ENCODE measurements at regions not wholly inside any gene's neighbourhood (a gene's known extent, or its start where the extent isn't known, plus 50 kb on each side); places are given as distances from the start of the nearest gene placed in this dataset.
"Not testable (repeated sequence)": the region's sequence is repeated elsewhere in the genome, so short reads cannot be mapped to it uniquely, and the experiment has no call there.

DNA sequence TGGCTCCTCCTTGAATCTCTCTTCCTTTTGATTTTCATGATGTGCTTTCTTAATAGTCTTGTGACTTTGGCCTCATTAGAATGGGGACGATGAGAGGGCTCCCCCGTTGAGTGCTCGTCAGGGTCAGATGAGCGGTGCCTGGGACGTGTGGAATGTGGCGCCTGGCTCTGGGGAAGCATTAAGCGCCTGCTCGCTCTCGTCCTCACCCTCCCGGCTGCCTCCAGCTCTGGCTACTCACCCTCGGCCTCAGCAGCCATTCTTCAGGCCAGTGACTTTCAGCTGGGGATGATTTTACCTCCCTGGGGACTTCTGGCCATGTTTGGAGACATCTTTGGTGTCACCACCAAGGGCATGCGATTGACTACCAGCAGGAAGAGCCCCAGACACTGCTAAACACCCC lies 69.7 kb downstream of the RPS6KA4 start:
- DNase-seq (ENCODE audit: extremely low read depth, low read depth, low spot score): no peak

DNA sequence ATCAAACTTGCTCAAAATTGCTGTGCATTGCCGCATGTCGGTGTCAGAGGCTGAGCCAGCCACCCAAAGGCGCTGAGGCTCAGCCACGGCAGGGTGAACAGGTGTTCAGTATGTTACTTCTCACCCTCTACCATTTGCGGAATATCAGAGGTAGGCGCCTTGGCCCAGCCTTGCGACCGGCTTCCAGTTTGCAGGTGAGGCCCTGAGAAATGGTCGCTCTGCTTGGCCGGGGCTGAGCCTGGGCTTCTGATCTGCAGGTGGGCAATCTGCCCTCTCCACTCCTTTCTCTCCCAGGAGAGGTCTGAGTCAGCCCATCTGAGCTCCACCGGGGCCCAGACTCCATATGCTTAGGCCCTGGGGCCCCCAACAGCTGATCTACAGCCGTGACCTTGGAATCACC lies 71.0 kb downstream of the RPS6KA4 start:
- no peak for DNase-seq (ENCODE audit: extremely low read depth, low read depth, low spot score)

DNA sequence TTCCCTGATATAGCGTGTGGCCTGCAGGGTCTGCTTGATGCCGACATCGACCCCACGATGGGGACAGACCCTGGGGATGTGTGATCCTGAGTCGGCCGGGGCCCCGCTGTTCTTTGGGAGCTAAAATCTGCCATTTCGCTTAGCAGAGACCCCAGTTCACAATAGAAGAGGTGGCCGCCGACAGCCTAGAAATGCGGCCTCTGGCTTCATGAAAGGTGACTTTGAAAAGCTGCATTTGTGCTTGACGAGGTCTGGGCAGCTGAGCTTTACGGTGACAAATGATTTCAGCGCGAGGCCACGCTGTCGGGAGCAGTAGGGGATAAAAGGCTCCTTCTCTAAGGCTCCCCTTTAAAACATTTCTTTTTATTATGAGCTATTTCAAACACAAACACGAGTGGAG lies 71.7 kb downstream of the RPS6KA4 start:
- DNase-seq (ENCODE audit: extremely low read depth, low read depth, low spot score): no peak

DNA sequence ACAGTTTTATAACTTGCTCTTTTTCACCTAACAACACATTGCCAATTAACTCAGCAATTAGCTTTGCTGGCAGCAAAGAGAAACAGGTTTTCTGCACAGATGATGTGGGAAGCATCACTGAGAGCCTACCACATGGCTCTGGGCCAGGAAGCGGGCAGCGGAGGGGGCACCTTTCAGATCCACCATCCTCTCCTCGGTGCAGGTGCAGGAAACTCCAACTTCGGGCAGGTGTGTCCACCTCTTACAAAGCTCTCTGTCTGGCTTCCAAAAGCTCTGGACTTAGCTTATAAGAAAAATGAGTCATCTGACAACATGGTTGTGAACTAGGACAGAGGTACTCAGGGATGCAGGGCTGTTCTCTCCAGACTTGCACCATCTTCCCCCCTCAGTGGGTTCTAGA lies 77.0 kb downstream of the RPS6KA4 start:
- no peak for DNase-seq (ENCODE audit: extremely low read depth, low read depth, low spot score)

DNA sequence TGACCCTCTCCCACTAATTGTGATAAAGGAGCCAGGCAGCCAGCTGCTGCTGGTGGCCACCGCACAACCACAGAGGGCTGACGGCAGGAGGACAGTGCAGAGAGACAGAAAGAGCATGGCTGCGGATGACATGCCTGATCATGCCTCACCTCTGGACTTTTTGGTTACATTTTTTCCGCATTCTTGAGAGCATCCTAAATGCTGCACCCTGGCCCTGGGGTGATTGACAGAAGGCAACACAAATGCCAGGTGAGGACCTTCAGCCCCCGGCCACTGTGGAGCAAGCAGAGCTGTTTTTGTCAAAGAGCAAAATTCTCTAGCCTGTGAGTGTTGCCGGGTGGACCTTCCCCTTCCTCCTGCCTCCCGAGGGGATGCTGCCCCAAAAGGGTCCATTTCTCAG lies 78.5 kb downstream of the RPS6KA4 start:
- no peak for DNase-seq (ENCODE audit: extremely low read depth, low read depth, low spot score)

DNA sequence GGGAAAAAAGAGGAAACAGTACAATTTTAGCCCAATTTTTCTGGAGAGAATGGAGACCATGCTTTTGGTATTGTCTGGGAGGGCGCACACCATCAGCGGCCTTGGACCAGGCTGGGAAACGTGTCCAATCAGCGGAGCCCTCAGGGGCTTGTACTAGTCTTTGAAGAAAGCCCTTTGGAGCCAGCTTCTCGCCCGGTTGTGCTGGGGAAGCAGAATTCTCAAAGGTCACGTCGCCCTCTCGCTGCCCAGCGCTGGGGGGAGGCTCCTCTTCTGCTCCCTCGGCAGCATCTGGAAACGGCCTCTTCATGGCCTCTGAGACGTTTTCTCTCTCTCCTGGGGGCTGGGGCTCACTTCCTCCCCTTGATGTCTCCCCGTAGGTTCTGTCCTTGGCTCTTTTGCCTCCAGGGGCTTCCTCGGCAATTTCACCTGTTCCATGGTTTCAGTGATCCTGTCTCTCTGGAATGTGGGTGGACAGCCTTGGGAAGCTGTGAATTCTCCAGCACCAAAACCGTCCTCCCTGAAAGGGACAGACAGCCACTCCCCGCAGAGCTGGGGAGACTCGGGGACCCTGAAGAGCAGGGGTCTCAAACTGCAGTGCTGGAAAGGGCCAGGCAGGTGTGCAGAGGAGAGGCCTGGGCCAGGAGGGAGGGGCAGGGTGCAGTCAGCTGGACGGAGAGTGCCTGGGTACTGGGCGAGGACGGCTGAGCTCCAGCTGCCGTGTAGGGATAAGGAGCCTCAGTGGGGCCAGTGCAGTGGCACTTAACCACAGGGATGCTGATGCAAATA lies 80.2 kb downstream of the RPS6KA4 start:
- no peak for DNase-seq (ENCODE audit: extremely low read depth, low read depth, low spot score)

DNA sequence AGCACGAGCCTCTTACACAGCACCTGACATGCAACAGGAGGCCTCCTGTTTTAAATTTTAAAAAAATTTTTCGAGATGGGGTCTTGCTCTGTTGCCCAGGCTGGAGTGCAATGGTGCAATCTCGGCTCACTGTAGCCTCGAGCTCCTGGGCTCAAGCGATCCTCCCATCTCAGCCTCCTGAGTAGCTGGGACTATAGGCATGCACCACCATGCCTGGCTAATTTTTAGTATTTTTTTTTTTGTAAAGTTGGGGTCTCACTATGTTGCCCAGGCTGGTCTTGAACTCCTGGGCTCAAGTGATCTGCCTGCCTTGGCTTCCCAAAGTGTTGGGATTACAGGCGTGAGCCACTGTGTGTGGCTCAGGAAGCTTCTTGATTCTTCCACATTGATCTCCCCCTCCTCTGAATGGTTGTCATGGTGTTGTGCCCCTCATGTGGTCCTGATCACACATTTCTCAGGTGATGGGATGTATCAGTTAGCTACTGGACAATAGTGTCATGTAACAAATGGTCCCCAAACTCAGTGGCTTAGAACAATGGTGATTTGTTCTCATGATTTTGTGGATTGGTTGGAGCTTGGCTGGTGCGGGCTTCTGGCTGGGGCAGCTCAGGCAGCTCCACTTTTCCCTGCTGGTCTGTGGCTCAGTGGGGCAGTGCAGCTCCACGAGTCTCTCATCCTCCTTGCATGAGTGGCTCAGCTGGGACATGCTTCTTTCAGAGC lies 81.0 kb downstream of the RPS6KA4 start:
- not testable (repeated sequence) for DNase-seq (ENCODE audit: extremely low read depth, low read depth, low spot score)

DNA sequence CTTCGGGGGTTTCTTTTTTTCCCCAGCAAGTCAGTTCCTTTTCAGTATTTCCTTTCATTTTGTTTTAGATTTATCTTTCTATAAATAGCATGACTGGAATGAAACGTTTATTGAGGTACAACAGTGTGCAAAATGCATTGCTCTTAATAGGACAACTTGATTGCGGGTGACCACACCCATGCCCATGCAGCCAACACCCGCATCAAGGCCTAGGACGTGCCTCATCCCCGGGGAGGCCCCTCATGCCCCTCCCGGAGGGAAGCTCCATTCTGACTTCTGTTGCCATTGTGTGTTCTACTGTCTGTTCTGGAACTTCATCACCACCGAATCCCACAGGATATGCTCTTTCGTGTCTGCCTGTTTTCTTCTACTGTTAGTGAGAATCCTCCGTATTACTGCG lies 82.2 kb downstream of the RPS6KA4 start:
- no peak for DNase-seq (ENCODE audit: extremely low read depth, low read depth, low spot score)

DNA sequence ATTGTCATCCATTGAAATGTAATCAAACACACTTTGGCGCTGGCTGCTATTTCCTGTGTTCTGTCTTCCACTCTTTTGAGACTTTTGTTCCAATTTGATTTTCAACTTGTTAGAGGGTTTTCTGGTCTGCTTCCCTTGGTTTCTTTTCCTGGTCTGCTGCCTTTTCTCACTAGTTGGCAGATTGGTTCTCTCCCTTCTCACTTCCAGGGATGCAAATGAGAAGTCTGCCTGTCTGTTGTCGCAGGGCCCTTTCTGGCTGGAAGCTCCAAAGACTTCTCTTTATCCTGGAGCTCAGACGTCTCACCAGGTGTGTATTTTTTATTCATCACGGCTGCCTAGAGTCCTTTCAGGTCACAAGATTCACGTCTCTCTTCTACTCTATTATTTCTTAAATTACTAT lies 84.0 kb downstream of the RPS6KA4 start:
- no peak for DNase-seq (ENCODE audit: extremely low read depth, low read depth, low spot score)

DNA sequence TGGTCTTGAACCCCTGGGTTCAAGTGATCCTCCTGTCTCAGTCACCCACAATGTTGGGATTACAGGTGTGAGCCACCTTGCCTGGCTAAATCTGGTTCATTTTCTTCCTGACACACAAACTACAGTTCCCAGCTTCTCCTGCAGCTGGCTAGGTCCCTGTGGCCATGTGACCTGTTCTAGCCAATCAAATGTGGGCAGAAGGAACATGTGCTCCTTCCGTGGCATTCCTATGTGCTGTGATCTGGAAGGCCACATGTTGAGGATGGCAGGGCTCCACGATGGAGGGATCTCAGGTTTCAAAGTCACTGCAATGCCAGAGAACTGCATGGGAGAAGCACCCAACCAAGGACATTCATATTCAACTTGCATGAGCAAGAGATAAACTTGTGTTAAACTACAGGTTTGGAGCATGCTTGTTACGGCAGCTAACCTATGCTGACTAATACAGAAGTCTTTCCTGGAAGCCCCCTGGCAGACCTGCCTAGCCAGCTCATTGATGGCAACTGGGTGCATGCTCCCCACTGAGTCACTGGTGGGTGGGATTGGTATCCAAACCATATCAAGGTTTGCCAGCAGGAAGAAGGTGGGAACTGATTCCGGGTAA lies 86.0 kb downstream of the RPS6KA4 start:
- DNase-seq (ENCODE audit: extremely low read depth, low read depth, low spot score): no peak

DNA sequence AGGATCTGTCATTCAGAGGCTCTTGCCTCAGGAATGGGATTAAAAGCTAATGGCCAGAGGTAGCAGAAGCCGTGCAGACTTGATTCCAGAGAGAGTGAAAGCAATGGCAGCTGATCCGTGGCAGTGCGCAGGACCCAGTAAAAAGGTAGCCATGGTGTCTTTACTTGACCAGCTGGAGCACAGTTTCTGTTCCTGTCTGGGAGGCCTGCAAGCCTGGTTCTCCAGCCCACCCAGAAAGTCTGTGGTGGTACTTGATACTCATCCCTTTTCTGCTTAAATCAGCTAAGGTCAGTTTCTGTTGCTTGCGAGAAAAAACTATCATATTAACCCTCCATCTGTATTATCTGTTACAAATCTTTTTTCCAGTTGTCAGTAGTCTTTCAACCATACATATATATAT lies 86.7 kb downstream of the RPS6KA4 start:
- DNase-seq (ENCODE audit: extremely low read depth, low read depth, low spot score): no peak

DNA sequence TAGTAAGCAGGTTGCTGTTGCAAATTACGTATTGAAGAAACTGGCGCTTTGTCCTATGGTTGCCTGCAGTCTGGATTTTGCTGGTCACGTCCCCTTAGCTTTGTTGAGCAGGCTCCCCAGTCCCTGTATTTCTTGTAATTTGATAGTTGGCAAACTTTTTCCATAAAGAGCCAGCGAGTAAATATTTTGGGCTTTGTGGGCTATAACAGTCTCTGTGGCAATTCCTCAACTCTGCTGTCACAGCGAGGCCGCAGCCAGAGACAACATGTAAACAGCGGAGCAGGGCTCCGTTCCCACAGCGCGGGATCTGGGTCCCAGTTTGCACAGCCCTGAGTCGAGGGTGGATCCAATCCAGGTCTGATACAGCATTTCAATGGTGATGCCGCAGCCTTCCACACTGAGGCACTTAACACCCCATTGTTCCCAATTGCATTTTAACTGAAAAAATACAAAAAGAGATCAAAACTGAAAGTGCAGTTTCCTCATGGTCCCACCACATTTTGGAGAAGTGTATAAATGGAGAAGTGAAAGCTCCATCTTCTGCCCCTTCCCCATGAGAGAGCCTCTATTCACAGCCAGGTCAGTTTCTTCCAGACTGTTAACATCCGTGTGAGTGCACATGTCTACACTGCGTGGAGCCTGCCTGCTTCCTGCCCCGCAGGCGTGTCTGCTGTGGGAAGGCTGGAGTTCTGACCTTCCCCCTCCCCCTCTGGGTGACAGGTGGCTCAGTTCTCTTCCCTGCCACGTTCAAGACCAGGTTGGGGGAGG lies 89.1 kb downstream of the RPS6KA4 start:
- DNase-seq (ENCODE audit: extremely low read depth, low read depth, low spot score): no peak

DNA sequence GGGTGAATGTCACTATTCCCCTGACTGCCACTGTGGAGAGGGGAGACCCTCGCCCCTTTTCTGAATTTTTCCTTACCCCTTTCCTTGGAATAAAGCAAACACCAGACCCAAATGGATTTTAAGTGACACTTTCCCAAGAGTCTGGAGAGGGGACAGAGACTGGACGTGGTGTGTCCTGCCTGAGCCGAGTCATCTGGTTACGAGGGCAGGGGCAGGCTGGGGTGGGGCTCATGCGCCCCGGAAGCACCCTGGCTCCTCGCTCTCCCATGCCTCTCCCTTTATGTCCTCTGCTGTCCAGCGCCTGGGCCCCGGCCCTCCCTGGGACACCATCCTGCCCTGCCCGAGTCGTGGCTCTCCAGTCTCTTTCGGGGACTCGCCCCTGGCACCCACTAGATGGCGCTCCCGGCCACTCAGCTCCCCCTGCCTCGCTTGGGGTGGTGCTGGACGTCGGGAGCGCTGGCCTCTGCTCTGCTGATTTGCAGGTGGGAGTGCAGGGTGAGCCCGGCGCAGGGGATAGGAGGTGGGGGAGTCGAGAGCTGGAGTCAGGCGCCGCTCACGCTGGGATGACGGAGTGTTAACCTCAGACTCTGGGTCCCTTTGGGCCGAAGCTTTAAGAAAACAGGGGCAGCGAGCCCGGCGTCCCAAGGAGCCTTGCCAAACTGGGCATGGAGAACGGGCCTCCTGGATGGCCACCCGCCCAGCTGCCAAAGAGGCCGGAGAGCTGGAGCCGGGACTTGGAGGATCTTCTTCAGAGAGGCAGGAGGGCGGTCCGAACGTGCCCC lies 89.8 kb downstream of the RPS6KA4 start:
- DNase-seq (ENCODE audit: extremely low read depth, low read depth, low spot score): no peak

DNA sequence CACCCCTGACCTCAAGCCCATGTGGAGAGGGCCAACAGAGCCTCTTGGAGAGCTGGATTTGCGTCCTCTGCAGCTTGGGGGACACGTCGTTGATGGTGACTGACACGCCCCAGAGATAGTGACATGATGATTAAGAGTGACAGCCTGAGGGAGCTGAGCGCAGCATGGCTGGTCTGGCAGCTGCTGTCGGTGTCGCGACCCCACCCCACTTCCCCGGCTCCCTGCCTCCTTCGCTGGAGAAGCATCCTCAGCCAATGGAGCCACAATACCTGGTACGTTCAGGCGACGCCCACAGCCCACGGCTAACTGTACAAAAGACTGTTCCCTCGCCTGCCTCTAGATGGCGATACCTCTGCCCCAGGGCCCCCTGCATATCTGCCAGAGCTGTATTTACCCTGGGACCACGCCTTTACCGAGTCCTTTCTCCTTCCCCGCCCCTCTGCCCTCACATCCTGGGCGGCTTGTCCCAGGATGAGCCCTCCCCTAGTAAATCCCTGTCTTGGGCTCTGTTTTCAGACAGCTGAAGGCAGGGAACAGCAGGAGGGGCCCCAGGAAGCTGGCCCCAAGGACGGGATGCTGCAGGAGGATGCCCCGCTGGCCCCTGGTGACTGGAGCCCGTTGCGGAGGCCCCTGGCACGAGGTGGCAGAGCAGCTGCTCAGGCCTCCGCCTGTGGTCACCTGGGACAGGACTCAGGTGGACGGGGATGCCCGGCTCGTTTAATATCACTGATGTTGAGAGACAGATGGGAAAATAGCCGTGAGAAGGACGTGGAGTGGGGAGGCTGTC lies 90.6 kb downstream of the RPS6KA4 start:
- DNase-seq (ENCODE audit: extremely low read depth, low read depth, low spot score): no peak

DNA sequence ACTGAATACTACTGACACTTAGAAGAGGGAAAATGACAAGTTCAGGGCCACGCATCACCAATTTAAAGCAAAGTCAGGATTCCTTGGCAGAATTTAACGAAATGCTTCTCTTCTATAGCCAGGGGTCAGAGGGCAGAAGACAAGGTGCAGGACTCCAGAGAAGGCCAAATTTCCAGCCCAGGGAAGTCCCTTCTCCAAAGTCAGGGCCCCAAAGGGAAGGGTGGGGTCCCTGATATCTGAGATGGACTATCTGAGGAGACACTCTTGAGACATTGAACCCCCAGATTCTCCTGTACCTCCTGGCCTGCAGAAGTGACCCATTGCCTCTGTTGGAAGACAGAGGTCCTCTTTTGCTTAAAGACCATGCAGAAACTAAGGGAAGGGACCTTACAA lies 91.2 kb downstream of the RPS6KA4 start:
- no peak for DNase-seq (ENCODE audit: extremely low read depth, low read depth, low spot score)

DNA sequence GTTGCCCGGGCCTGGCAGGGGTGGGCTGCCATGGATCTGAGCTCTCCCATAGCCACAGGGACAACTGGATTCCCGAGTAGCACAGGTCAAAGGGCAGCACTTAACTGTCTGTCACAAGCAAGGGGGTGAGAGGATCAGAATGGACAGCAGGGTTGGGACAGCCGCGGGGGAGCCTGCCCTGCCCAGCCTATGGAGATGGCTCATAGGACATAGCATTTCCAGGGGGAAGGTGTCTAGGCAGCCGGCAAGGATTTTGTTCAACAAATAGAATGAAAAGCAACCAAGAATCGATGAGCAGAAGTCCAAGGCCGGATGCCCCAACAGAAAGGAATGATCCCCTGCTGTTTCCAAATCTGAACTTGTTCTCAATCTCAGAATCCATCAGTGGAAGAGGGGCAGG lies 92.9 kb downstream of the RPS6KA4 start:
- DNase-seq (ENCODE audit: extremely low read depth, low read depth, low spot score): no peak

DNA sequence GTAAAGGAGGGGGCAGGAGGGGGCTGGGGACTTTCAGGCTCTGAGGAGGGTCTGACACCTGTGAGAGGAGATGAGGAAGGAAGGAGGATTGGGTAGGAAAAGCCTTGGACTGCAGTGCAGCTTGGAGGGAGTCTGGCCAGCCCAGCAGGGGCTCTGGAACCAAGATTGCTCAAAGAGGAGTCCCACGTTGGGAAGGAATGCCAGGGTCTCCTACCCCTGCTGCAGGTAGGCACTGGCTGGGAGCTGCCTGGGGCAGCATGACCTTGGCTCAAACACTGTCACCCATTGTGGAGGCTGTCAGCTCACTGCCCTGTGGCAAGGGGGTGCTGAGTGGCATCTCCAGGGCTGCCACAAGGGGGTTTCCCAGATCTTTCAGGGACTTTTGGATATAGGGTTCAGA lies 94.5 kb downstream of the RPS6KA4 start:
- DNase-seq (ENCODE audit: extremely low read depth, low read depth, low spot score): no peak

DNA sequence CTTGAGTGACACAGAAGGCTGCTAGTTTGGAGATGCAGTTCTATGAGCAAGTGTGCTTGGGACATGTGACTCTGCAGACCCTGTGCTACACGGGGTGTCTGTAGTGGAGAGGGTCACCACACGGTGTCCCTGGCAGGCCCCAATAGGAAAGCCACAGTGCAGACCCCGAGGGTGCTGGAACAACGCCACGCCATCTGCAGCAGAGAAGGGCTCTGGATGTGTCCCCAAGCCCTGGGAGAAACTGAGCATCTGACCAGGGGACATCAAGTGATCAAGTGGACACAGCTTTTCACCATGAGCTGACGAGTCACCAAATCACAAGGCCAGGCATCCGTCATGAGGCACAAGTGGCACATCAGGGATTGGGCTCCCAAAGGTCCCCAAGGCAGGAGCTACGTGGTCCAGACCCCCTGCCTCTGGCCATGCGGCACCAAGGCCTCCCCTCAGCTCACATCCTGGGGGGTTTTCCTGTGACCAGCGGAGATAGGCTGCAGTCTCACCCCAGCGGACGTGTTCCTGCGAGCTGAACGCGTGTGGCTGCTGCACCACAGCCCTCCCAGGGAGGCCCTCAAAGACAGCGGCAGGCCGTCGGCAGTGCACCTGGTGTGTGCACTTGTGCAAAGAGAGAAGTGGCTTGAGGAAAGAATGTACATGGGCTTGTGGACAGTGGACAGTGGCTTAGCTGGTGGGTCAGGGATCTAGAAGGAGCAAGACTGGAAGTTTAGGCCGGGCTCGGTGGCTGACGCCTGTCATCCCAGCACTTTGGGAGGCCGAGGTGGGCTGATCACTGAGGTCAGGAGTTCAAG lies 96.7 kb downstream of the RPS6KA4 start:
- no peak for DNase-seq (ENCODE audit: extremely low read depth, low read depth, low spot score)

Measured in glomerular endothelial cell (primary cell).